GM12891 (cell line): ENCODE measurements at regions not wholly inside any gene's neighbourhood (a gene's known extent, or its start where the extent isn't known, plus 50 kb on each side); places are given as distances from the start of the nearest gene placed in this dataset.
"Not testable (repeated sequence)": the region's sequence is repeated elsewhere in the genome, so short reads cannot be mapped to it uniquely, and the experiment has no call there.

Experiments used
- DNase-seq: peaks from one replicate; pipeline ENCODE4 v3.0.0; 2011; ENCODE audit warnings: low spot score; ENCODE audit not compliant: insufficient read length
- FAIRE-seq: peaks from 2 replicates; lab custom pipeline; 2011; peaks lifted over from hg19 to GRCh38; lab: Jason Lieb, UNC
- PAX5 ChIP-seq: IDR thresholded peaks from 2 replicates; pipeline ENCODE4 v1.6.1; 2011; ENCODE audit warnings: low read length, moderate library complexity, mild to moderate bottlenecking; ENCODE audit not compliant: insufficient read depth, severe bottlenecking
- POLR2A ChIP-seq: IDR thresholded peaks from 2 replicates; pipeline ENCODE4 v1.6.1; 2011; ENCODE audit warnings: low read depth, low read length, control low read depth
- POLR2AphosphoS5 ChIP-seq: IDR thresholded peaks from 2 replicates; pipeline ENCODE4 v1.6.1; 2011; ENCODE audit warnings: low read depth, low read length, control low read depth
- POU2F2 ChIP-seq: IDR thresholded peaks from 2 replicates; pipeline ENCODE4 v1.6.1; 2011; ENCODE audit warnings: low read depth, mild to moderate bottlenecking, control low read depth, low read length, moderate library complexity
- SPI1 ChIP-seq: IDR thresholded peaks from 2 replicates; pipeline ENCODE4 v1.6.1; 2011; ENCODE audit warnings: low read depth, low read length, control low read depth
- TAF1 ChIP-seq: IDR thresholded peaks from 2 replicates; pipeline ENCODE4 v1.6.1; 2011; ENCODE audit warnings: low read depth, low read length, control low read depth

GRCh38 chr6:125370343-125370742, 68.6 kb upstream of the HDDC2 start:
- FAIRE-seq (no peak), DNase-seq (no peak)
- TF ChIP-seq SPI1 (no peak), TAF1 (no peak), POU2F2 (no peak), POLR2A (no peak), POLR2AphosphoS5 (no peak), PAX5 (no peak)

GRCh38 chr6:125375013-125375412, 73.2 kb upstream of the HDDC2 start:
- no peak for DNase-seq
- FAIRE-seq: no peak
- no peak for TF ChIP-seq PAX5

GRCh38 chr6:125375821-125376220, 74.1 kb upstream of the HDDC2 start:
- no peak for DNase-seq
- TF ChIP-seq POLR2A: no peak
- no peak for TF ChIP-seq POLR2AphosphoS5
- TF ChIP-seq POU2F2: no peak
- no peak for TF ChIP-seq SPI1
- no peak for TF ChIP-seq TAF1
- no peak for TF ChIP-seq PAX5
- FAIRE-seq: no peak

GRCh38 chr6:125377621-125378020, 75.9 kb upstream of the HDDC2 start:
- TF ChIP-seq POU2F2: no peak
- no peak for TF ChIP-seq SPI1
- no peak for TF ChIP-seq PAX5
- no peak for TF ChIP-seq POLR2A
- no peak for TF ChIP-seq TAF1
- no peak for TF ChIP-seq POLR2AphosphoS5
- FAIRE-seq (no peak), DNase-seq (no peak)

GRCh38 chr6:125379174-125379573, 77.4 kb upstream of the HDDC2 start:
- FAIRE-seq: no peak
- no peak for TF ChIP-seq POLR2A
- TF ChIP-seq POLR2AphosphoS5: no peak
- no peak for TF ChIP-seq POU2F2
- TF ChIP-seq SPI1: no peak
- TF ChIP-seq TAF1: no peak
- no peak for TF ChIP-seq PAX5
- DNase-seq: no peak

GRCh38 chr6:125380474-125380873, 78.7 kb upstream of the HDDC2 start:
- FAIRE-seq (no peak), DNase-seq (no peak)
- TF ChIP-seq POU2F2 (no peak), POLR2A (no peak), POLR2AphosphoS5 (no peak), SPI1 (no peak), PAX5 (no peak), TAF1 (no peak)

GRCh38 chr6:125386337-125386736, 84.6 kb upstream of the HDDC2 start:
- DNase-seq, FAIRE-seq: not testable (repeated sequence)

GRCh38 chr6:125392682-125393081, 90.9 kb upstream of the HDDC2 start:
- FAIRE-seq (peak; percentile 82), DNase-seq (no peak)
- TF ChIP-seq PAX5 (no peak), POLR2AphosphoS5 (no peak), POLR2A (no peak), SPI1 (no peak), TAF1 (no peak), POU2F2 (no peak)

GRCh38 chr6:125393449-125393858, 91.7 kb upstream of the HDDC2 start:
- no peak for DNase-seq
- TF ChIP-seq PAX5 (no peak), SPI1 (peak; percentile 46)
- FAIRE-seq: peak; percentile 50

- DNase-seq: no peak
Observed at GRCh38 chr6:125406741-125407140, 105.0 kb upstream of the HDDC2 start.

GRCh38 chr6:125414507-125414906, 112.7 kb upstream of the HDDC2 start:
- TF ChIP-seq TAF1 (no peak), PAX5 (no peak), POLR2A (no peak), POLR2AphosphoS5 (no peak), POU2F2 (no peak), SPI1 (no peak)
- no peak for FAIRE-seq
- DNase-seq: no peak

More at GRCh38 chr6:125406741-125407140, 105.0 kb upstream of the HDDC2 start:
- no peak for TF ChIP-seq PAX5
- TF ChIP-seq POLR2A: no peak
- no peak for TF ChIP-seq SPI1
- no peak for TF ChIP-seq TAF1
- no peak for TF ChIP-seq POU2F2
- no peak for TF ChIP-seq POLR2AphosphoS5
- FAIRE-seq: no peak
